Sciatic nerve (tissue), 2 donors: ENCODE measurements at regions not wholly inside any gene's neighbourhood (a gene's known extent, or its start where the extent isn't known, plus 50 kb on each side); places are given as distances from the start of the nearest gene placed in this dataset.
"Not testable (repeated sequence)": the region's sequence is repeated elsewhere in the genome, so short reads cannot be mapped to it uniquely, and the experiment has no call there.

Experiments
- ATAC-seq: fragments of 200-7000 bp; cut with Tn5 transposase; one replicate; pipeline ENCODE4 v1.9.1; 2020; ENCODE audit warnings: mild to moderate bottlenecking, moderate library complexity
- DNase-seq: peaks from one replicate; pipeline ENCODE4 v3.0.0-alpha.2; 2020; ENCODE audit warnings: low spot score
- intact Hi-C: fragments of 100-400 bp; cut with DNase I; formaldehyde crosslinking; loops from one replicate; pipeline ENCODE4 v1.14.2; 2022
- donor health status: DM: no; HTN: no; CAD: no.
- donor health status: DM: no; HTN: no; CAD: no.

GRCh38 chr1:82152356-82153271, 351.9 kb downstream of the ADGRL2 start:
- peak; percentile 62 for ATAC-seq
- no peak for DNase-seq
- intact Hi-C loops: no loop called here

- intact Hi-C loops: no loop called here
- no peak for ATAC-seq
- no peak for DNase-seq
Measured at GRCh38 chr1:82145656-82146055, 344.9 kb downstream of the ADGRL2 start.

- intact Hi-C loops: no loop called here
- DNase-seq: no peak
- no peak for ATAC-seq
Measured at GRCh38 chr1:82143108-82143833, 342.5 kb downstream of the ADGRL2 start.

GRCh38 chr1:82141390-82141789, 340.7 kb downstream of the ADGRL2 start:
- ATAC-seq (no peak), DNase-seq (no peak)
- intact Hi-C loops: no loop called here

GRCh38 chr1:82139751-82140468, 339.2 kb downstream of the ADGRL2 start:
- ATAC-seq: no peak
- DNase-seq: no peak
- intact Hi-C loops: no loop called here

GRCh38 chr1:82136351-82136750, 335.6 kb downstream of the ADGRL2 start:
- intact Hi-C loops, DNase-seq, ATAC-seq: not testable (repeated sequence)

- ATAC-seq (no peak), DNase-seq (no peak)
- intact Hi-C loops: no loop called here
Measured at GRCh38 chr1:82125866-82126265, 325.1 kb downstream of the ADGRL2 start.

GRCh38 chr1:82125119-82125518, 324.4 kb downstream of the ADGRL2 start:
- DNase-seq: no peak
- intact Hi-C loops: no loop called here
- ATAC-seq: no peak

GRCh38 chr1:82121421-82121820, 320.7 kb downstream of the ADGRL2 start:
- intact Hi-C loops: no loop called here
- no peak for ATAC-seq
- DNase-seq: no peak

GRCh38 chr1:82116105-82116504, 315.4 kb downstream of the ADGRL2 start:
- intact Hi-C loops: no loop called here
- ATAC-seq (no peak), DNase-seq (no peak)

- no peak for ATAC-seq
- DNase-seq: no peak
- intact Hi-C loops: no loop called here
Measured at GRCh38 chr1:82114887-82115286, 314.2 kb downstream of the ADGRL2 start.

- DNase-seq (no peak), ATAC-seq (peak; percentile 48)
- intact Hi-C loops: no loop called here
Measured at GRCh38 chr1:82110366-82111254, 309.9 kb downstream of the ADGRL2 start.

- intact Hi-C loops: no loop called here
- ATAC-seq (no peak), DNase-seq (no peak)
Measured at GRCh38 chr1:82108843-82109242, 308.1 kb downstream of the ADGRL2 start.

- intact Hi-C loops: no loop called here
- DNase-seq (no peak), ATAC-seq (no peak)
Measured at GRCh38 chr1:82106672-82107071, 305.9 kb downstream of the ADGRL2 start.

- DNase-seq (no peak), ATAC-seq (no peak)
- intact Hi-C loops: no loop called here
Measured at GRCh38 chr1:82099170-82099569, 298.4 kb downstream of the ADGRL2 start.

GRCh38 chr1:82094136-82094535, 293.4 kb downstream of the ADGRL2 start:
- DNase-seq (no peak), ATAC-seq (no peak)
- intact Hi-C loops: no loop called here

GRCh38 chr1:82091729-82092128, 291.0 kb downstream of the ADGRL2 start:
- intact Hi-C loops: no loop called here
- ATAC-seq (peak; percentile 51), DNase-seq (no peak)

- intact Hi-C loops: no loop called here
- ATAC-seq (peak; percentile 34), DNase-seq (no peak)
Measured at GRCh38 chr1:82091265-82091664, 290.5 kb downstream of the ADGRL2 start.

- intact Hi-C loops: no loop called here
- ATAC-seq (no peak), DNase-seq (no peak)
Measured at GRCh38 chr1:82090104-82090503, 289.4 kb downstream of the ADGRL2 start.
